Brain pericyte (primary cell): ENCODE measurements at regions not wholly inside any gene's neighbourhood (a gene's known extent, or its start where the extent isn't known, plus 50 kb on each side); places are given as distances from the start of the nearest gene placed in this dataset.

Experiments
- DNase-seq: peaks from one replicate; pipeline ENCODE4 v3.0.0-alpha.2; 2012; ENCODE audit warnings: low read depth, low spot score

- DNase-seq, result no peak
These were observed 542.9 kb downstream of the PLPP3 start for GRCh38 chr1:56036479-56036878.

- no peak for DNase-seq
These were observed 544.4 kb downstream of the PLPP3 start for GRCh38 chr1:56034847-56035481.

DNA sequence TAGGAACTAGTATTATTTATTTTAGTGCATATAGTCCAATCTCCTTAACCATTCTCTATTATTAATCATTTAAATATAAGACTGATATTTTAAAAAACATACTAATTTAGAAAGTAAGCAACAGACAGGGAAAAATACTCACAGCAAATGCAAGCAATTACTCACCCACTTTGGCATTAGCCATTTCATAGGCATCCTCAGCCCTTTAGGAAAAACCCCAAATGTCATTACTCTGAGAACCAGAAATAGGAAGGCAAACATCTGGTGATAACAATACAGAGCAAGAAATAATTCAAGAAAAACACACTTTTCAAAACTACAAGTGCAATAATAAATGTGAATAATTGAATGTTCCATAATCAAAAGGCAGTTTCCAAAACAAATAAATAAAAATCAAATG is 545.1 kb downstream of the PLPP3 start:
- no peak for DNase-seq

GRCh38 chr1:56033321-56034037 is 545.9 kb downstream of the PLPP3 start:
- no peak for DNase-seq

DNA sequence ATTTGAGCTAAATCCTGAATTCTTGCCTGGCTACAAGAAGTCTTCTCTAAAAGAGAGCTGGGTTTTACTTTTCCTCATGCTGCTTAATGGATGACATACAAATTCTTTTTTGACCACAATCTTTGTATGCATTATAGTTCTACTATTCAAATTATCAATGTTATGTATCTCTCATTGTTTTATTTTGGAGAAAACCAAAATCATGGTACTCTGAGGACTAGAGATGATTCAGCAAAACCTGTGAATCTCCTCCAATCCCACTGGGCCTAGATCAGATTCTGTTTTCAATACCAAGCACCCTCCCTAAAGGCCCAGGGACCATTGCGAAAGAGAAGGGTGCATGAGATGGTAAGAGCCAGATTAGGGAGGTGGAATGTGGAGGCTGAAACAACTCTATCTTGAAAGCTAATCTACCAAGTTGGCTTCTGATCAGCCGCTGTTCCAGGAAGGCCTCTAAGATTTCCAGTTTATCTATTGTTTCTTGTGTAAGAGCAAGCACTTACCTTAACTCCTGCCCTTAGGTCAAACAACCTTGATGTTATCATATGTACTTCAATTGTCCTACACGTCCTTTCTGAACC is 547.2 kb downstream of the PLPP3 start:
- DNase-seq, result no peak

DNA sequence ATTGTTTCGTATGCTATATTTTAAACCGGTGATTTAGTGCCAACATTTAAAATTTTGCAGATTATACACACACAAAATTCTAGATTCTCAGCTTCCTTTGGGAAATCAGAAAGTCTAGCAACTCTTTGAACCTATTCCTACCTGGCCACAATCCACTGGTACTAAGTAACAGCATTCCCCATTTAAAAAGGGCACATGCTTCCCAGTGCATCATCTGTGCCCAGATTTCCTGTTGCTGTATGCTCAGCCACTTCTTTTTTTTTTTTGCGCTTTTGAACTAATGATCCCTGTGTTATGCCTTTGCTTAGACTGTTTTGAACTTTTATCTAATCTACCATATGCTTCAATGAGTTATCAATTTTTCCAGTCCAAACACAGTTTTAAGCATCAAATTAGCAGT is 548.4 kb downstream of the PLPP3 start:
- DNase-seq, result no peak

DNA sequence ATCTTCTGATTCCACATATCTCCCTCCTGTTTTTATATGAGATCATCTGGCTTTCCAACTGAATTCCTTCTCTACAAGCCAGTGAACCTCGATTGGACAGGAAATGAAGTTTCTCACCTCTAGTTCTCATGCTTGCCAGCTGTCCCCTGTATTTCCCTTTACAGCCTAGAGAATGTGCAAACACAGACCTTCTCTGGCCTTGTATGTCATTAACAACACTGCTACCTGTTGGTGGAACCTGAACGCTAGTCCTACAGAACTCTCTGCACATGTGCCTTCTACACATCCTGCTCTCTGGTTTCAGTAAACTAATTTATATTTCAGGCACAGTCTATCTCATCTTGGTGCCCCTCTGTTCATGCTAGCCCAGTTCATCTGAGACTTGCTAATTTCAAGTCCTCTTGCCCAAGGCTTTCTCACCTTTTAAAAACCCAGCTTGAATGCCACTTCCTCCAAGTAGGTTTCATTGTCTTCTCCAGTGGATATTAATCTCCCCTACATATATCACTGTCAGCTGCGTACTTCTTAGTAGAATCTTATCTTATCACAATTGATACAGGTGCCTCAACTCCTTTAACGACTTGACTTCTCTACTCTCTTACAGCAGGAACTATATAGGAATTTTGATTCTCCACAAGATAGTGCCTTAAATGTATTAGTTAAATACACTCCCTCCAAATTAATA is 549.9 kb downstream of the PLPP3 start:
- DNase-seq, result no peak

DNA sequence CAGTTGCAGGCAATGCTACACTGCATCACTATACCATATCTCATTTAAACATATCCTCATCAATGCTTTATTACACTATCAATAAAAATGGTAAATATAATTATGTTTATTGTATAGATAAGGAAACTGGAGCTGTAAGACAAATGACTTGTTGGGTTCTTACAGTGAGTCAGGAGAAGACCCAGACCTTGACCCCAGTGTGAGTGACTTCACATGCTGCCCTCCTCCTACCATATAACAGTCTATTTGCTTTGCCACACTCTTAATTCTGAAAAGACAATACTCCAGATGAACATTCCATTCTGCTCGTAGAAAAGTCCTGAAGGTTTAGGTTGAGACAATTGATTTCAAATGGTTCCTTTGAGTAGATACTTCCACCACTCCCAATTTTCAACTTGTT is 550.5 kb downstream of the PLPP3 start:
- DNase-seq, result no peak

DNA sequence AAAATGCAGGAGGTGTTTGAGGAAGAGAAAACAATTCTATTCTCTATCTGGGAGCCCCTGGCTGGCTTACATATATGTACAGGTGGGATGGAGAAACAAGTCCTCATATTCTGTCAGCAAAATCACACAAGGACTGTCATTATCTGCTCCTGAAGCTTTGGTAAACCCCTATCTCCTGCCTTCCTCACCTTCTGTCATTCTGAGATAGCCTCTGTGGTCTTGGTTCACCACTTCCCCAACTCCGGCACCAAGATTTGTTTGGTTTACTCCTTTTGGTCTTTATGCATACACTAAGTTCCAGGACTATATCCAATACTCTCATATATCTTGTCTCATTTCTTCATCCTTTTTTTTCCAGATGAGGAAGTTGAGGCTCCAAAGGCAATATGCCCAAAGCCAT is 551.1 kb downstream of the PLPP3 start:
- DNase-seq, result no peak

DNA sequence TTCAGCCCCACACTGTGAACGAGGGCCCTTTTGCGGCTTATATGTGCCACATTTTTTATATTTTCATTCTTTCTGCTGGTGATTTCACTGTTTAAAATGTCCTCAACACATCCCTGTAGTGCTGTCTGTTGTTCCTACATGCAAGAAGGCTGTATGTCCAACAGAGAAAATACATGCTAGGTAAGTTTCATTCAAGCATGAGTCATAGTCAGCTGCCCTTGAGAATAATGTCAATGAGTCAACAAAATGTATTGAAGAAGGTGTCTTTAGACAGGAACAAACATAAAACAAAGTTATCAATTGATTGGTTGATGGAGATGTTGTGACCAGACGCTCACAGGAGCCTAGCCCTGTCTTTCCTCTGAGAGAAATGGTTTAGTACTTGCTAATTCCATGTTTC is 553.4 kb downstream of the PLPP3 start:
- no peak for DNase-seq

GRCh38 chr1:56024155-56024554 is 555.2 kb downstream of the PLPP3 start:
- no peak for DNase-seq

GRCh38 chr1:56019922-56020321 is 559.4 kb downstream of the PLPP3 start:
- no peak for DNase-seq

- no peak for DNase-seq
These were observed 559.9 kb downstream of the PLPP3 start for GRCh38 chr1:56019472-56019871.

DNA sequence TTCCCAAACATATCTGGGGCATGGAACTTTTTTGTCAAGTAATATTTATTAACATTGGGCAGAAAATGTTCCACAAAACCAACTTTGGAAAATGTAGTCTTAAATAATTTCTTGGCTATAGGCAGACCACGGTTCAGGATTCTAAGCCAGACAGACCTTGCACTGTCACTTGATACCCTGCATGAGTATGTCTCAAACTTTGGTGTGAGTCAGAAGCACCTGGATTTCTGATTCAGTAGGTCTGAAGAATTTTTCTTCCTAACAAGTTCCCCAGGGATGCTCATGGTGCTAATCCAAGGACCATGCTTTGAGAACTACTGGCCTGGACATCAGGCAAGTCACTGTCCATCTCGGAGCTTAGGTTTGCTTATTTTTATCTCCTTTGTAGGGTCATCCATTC is 562.0 kb downstream of the PLPP3 start:
- DNase-seq, result no peak

- DNase-seq, result no peak
These were observed 575.5 kb downstream of the PLPP3 start for GRCh38 chr1:56003846-56004245.

DNA sequence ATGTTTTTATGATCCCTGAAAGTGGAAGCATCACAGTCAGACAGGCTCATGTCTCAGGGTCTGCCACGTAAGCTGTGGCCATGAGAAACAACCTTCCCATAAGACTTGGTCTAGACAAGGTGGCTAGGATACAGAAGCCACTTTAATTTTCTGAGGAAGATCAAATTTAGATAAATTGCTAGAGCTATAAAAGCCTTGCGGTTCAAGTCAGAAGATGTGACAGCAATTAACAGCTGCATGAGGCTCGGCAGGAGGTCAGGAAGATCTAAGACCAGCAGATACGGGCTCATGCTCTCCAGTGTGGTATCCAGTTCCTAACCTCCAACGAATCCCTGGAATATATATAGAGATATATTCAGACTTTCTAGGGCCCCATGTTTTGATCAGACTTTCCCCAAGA is 577.1 kb downstream of the PLPP3 start:
- no peak for DNase-seq

GRCh38 chr1:56000424-56000823 is 578.9 kb downstream of the PLPP3 start:
- no peak for DNase-seq

DNA sequence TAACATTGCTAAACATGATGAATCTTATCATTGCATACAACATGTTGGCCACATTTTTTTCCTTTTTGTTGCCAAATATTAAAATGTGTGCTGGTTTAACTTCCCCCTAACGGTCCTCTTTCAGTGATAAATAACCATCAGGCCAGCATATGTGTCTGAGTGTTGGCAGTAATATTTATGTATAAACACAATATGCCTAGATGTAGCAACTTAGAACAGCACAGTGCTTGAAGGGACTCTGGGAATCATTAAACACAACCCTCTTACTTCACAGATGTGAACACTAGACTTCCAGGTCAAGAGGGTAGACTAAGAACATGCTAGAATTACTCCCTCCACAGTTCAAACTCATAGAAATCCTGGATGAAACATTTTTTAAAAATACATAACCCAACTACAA is 581.8 kb downstream of the PLPP3 start:
- no peak for DNase-seq

GRCh38 chr1:55993646-55994318 is 585.6 kb downstream of the PLPP3 start:
- DNase-seq, result no peak

DNA sequence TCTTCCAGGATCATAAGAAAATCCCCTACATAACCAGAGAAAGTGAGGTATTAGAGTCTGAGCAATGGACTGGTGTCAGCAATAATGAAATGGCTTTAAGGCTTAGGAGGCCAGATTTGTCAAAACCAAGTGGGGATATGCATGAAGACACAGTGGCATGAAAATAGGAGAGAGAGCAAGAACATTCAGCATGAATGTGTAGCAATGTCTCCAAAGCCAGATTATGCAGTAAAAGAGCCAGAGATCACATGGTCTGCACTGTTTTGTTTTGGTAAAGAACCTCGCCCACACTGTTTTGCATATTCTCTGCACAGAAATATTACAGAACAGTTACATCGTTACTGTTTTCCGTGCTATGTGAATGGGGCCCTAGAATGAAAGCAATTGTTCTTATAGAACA is 589.4 kb downstream of the PLPP3 start:
- no peak for DNase-seq

DNA sequence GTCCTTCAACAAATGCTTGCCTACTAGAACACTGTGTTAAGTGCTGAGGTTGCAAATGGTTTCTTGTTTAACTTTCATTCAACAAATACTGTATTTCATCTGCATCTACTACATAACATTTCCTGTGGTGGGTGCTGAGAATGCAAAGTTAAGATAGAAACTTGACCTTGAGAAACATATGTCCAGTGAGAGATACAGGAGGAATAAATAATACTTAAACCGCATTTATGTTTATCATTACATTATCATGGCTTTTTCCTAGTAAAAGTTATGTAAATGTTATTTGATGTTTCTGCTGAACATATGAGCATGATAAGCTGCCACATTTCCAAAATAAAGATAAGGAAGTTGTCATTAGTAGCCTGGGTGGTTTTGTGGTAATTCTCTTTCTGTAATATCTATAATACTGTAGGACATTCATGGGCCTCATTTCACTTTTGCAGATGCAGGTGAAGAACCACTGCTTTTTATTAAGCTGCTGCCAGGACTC is 590.4 kb downstream of the PLPP3 start:
- DNase-seq, result no peak
